HUDEP-2 (cell line): ENCODE measurements at regions not wholly inside any gene's neighbourhood (a gene's known extent, or its start where the extent isn't known, plus 50 kb on each side); places are given as distances from the start of the nearest gene placed in this dataset.

Source experiments
- DNase-seq, 76 experiments: peaks; one replicate each; lab custom pipeline; 2025; ENCODE audit not compliant: unreplicated experiment in 76 of 76; lab: John Stamatoyannopoulos, UW

- no peak for DNase-seq
Measured at GRCh38 chr2:19465978-19466377, 107.6 kb upstream of the OSR1 start.

- no peak for DNase-seq
Measured at GRCh38 chr2:19462256-19462645, 103.8 kb upstream of the OSR1 start.

- DNase-seq, result no peak
Measured at GRCh38 chr2:19461504-19462255, 103.3 kb upstream of the OSR1 start.

- no peak for DNase-seq
Measured at GRCh38 chr2:19460761-19461160, 102.3 kb upstream of the OSR1 start.

- no peak for DNase-seq
Measured at GRCh38 chr2:19458427-19459003, 100.1 kb upstream of the OSR1 start.

- DNase-seq, result no peak
Measured at GRCh38 chr2:19457809-19458208, 99.4 kb upstream of the OSR1 start.

- no peak for DNase-seq
Measured at GRCh38 chr2:19456705-19457309, 98.4 kb upstream of the OSR1 start.

- DNase-seq, result no peak
Measured at GRCh38 chr2:19454125-19454524, 95.7 kb upstream of the OSR1 start.

GRCh38 chr2:19442731-19443130, 84.3 kb upstream of the OSR1 start:
- DNase-seq, result no peak

GRCh38 chr2:19439081-19439480, 80.7 kb upstream of the OSR1 start:
- no peak for DNase-seq

GRCh38 chr2:19435815-19436214, 77.4 kb upstream of the OSR1 start:
- DNase-seq, result no peak

- no peak for DNase-seq
Measured at GRCh38 chr2:19434413-19434812, 76.0 kb upstream of the OSR1 start.

- no peak for DNase-seq
Measured at GRCh38 chr2:19426941-19427340, 68.5 kb upstream of the OSR1 start.

- no peak for DNase-seq
Measured at GRCh38 chr2:19426144-19426543, 67.7 kb upstream of the OSR1 start.

- DNase-seq, result no peak
Measured at GRCh38 chr2:19425419-19425818, 67.0 kb upstream of the OSR1 start.

GRCh38 chr2:19419211-19419880, 60.9 kb upstream of the OSR1 start:
- no peak for DNase-seq

- DNase-seq, result no peak
Measured at GRCh38 chr2:19416784-19417684, 58.6 kb upstream of the OSR1 start.

GRCh38 chr2:19416083-19416482, 57.7 kb upstream of the OSR1 start:
- DNase-seq, result no peak

- no peak for DNase-seq
Measured at GRCh38 chr2:19409046-19409445, 50.6 kb upstream of the OSR1 start.

- DNase-seq, result no peak
Measured at GRCh38 chr2:19408592-19408991, 50.2 kb upstream of the OSR1 start.
